Stimulated activated naive CD8-positive, alpha-beta T cell treated with anti-CD3 and anti-CD28 coated beads, Interleukin-15, amount 100 ng/mL, for 72 hours (primary cell): ENCODE measurements at regions not wholly inside any gene's neighbourhood (a gene's known extent, or its start where the extent isn't known, plus 50 kb on each side); places are given as distances from the start of the nearest gene placed in this dataset.

Experiments
- ATAC-seq: fragments of 150-1000 bp; cut with Tn5 transposase; 2 replicates; pipeline ENCODE4 v1.10.0; 2021; ENCODE audit warnings: mild to moderate bottlenecking, moderate library complexity
- DNase-seq, 2 donors: peaks; one replicate each; pipeline ENCODE4 v3.0.0; 2021 to 2022
- H3K27ac Mint-ChIP-seq, 2 donors: one replicate each; pipeline ENCODE4 v1.8.0; 2022; ENCODE audit warnings: mild to moderate bottlenecking in 2 of 2, mixed read lengths in 2 of 2, moderate library complexity in 2 of 2
- H3K27me3 Mint-ChIP-seq: one replicate; pipeline ENCODE4 v1.8.0; 2022; ENCODE audit warnings: mixed read lengths
- H3K4me1 Mint-ChIP-seq: one replicate; pipeline ENCODE4 v1.8.0; 2022; ENCODE audit warnings: mild to moderate bottlenecking, mixed read lengths
- H3K4me3 Mint-ChIP-seq, 2 donors: one replicate each; pipeline ENCODE4 v1.8.0; 2022; ENCODE audit warnings: mild to moderate bottlenecking in 2 of 2, mixed read lengths in 2 of 2, moderate library complexity in 1 of 2
- H3K9me3 Mint-ChIP-seq, 2 donors: one replicate each; pipeline ENCODE4 v1.8.0; 2022; ENCODE audit warnings: mixed read lengths in 2 of 2

DNA sequence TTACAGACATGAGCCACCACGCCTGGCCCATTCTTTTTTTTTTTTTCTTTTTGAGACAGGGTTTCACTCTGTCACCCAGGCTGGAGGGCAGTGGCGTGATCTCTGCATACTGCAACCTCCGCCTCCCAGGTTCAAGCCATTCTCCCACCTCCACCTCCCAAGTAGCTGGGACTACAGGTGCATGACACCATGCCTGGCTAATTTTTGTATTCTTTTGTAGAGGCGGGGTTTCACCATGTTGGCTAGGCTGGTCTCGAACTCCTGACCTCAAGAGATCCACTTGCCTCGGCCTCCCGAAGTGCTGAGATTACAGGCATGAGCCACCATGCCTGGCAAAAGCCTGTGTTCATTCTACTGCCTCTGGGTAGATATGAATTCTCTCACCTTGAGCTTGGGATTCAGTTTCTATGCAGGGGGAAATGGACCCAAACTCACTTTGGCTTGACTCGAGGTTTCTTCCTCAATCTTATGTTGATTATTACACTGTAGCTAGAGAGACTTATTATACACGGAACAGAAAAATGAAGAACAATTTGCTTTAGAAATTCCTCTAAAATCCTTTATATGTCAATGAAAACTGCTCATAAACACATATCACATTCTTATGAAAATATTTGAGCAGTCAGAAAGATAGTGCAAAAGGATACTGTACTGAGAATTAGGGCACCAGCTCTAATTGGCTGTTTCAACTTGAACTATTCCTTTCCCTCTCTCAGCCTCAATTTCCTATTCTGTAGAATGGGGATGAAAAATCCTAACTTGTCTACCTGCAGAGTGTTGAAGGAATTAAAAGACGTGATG is 252.3 kb downstream of the MYCN start:
- Mint-ChIP-seq H3K27me3 (peaks cover 14% of the 10 kb centered on the region), H3K27ac (no peak overlapping the region), H3K4me1 (no peaks in the 10 kb centered on the region), H3K9me3 (no peaks in the 10 kb centered on the region), H3K4me3 (no peak overlapping the region)
- ATAC-seq (no peak), DNase-seq (no peak)

DNA sequence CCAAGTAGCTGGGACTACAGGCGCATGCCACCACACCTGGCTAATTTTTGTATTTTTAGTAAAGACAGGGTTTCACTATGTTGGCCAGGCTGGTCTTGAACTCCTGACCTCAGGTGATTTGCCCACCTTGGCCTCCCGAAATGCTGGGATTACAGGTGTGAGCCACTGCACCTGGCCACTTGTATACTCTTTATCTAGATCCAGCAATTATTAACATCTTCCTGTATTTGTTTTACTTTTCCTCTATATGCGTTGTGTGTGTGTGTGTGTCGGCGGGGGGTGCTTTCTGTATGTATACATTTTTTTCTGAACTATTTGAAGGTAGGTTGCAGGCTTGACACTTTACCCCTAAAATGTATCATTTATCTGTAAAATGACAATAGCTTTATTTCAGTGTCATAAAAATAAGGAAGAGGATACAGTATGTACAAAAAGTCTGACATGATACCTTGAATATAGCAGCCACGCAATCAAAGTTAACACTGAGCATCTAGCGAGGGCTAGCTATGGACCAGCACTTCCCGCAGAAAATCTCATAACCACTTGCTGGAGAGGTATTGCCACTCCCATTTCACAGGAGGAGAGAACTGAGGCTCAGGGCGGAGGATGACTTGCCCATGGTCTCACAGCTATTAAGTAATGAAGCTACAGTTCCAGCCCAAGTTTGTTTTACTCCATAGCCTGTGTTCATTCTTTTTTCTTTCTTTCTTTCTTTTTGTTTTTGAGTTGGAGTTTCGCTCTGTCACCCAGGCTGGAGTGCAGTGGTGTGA is 251.3 kb downstream of the MYCN start:
- DNase-seq, result no peak
- no peak for ATAC-seq
- peaks cover 14% of the 10 kb centered on the region for H3K27me3 Mint-ChIP-seq
- H3K4me1 Mint-ChIP-seq, result no peaks in the 10 kb centered on the region
- no peaks in the 10 kb centered on the region for H3K9me3 Mint-ChIP-seq
- H3K27ac Mint-ChIP-seq, result no peak overlapping the region
- H3K4me3 Mint-ChIP-seq, result no peak overlapping the region

DNA sequence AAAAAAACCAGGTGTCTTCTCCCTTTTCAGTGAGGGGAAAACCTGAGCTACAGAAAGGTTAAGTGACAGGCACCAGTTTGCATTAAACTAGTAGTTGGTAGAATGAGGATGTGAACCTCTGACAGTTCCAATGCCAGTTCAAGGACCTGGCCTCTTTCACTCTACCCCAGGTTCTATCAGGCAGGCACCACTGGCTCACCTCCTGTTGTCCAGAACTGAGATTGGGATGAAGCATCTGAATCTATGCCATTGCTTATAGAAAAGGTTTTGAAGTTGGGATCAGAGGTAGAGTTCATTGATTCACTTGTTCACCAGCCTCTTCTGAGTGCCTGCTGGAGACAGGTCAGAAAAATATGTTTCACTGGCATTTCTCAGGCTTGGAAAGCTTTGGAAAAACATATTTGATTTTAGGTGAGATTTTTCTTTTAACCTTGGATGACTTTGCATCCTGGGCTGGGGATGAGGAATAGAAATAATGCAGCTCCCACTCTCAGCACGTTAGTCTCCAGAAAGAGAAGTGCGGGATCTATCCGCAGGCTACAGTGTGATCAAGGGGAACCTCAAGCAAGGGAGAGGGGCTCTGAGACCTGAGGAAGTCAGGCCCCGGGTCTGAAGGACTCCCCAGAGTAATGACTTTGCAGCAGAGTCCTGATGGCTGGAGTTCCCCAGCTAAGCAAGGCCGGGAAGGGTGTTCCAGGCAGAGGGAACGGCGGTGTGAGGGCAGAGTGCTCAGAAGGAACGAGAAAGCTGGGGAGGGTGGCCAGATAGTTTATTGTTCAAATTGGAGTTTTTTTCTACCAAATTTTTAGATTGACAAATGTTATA is 250.3 kb downstream of the MYCN start:
- Mint-ChIP-seq H3K4me1 (no peaks in the 10 kb centered on the region), H3K4me3 (no peak overlapping the region), H3K27ac (no peak overlapping the region), H3K27me3 (peaks cover 14% of the 10 kb centered on the region), H3K9me3 (no peaks in the 10 kb centered on the region)
- no peak for DNase-seq
- ATAC-seq, result no peak

DNA sequence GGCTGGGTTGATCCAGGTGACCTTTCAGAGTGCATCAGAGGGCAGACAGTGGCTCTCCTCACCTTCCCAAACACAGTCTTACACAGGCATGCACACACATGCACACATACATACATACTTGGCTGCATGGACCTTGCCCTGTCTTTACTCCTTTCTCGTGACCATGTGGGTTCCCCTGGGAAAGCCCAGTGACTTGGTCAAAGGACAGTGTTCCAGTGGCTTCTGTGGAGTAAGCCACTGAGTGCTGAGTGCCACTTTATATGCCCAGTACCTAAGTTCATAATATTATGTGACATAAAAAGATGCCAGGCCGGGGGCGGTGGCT is 249.4 kb downstream of the MYCN start:
- DNase-seq (no peak), ATAC-seq (no peak)
- Mint-ChIP-seq H3K9me3 (no peaks in the 10 kb centered on the region), H3K4me1 (no peaks in the 10 kb centered on the region), H3K27me3 (peaks cover 14% of the 10 kb centered on the region), H3K27ac (no peak overlapping the region), H3K4me3 (no peak overlapping the region)

DNA sequence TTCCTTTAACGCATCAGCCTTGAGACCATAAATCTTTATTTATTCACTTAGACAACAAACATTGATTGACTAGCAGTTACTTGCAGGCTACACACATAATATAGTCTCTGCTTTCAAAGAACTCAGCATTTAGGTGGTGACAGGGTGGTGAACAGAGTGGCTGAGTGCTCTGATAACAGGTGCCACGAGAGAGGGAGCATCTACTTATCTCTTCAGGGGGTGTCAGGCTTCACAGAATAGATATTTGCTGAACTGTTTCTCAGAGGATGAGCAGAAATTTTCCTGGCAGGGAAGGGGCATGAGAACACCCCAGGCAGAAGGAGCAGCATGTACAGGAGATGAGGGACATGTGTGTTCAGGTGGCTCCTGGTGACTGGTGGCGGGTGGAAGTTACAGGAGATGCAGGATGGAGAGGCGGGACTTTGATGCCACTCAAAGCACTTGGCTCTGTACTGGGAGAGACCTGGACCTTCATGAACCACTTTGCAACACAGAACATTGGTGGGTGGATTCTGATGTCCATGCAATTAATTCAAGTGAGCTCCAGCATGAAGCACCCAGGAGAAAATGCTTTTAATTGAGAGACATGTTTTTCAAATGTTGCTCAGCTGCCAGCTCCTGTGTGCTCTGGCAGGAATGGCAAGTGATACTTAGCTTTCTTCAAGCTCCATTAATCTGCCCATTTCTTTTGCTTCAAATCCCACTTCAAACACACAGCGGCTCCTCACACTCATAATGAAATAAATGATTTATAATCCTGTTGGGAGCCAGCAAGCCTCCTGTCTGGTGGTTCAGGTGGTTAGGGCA is 248.9 kb downstream of the MYCN start:
- H3K9me3 Mint-ChIP-seq, result no peaks in the 10 kb centered on the region
- no peak overlapping the region for H3K4me3 Mint-ChIP-seq
- ATAC-seq (no peak), DNase-seq (no peak)
- H3K27ac Mint-ChIP-seq, result no peak overlapping the region
- peaks cover 14% of the 10 kb centered on the region for H3K27me3 Mint-ChIP-seq
- H3K4me1 Mint-ChIP-seq, result no peaks in the 10 kb centered on the region

DNA sequence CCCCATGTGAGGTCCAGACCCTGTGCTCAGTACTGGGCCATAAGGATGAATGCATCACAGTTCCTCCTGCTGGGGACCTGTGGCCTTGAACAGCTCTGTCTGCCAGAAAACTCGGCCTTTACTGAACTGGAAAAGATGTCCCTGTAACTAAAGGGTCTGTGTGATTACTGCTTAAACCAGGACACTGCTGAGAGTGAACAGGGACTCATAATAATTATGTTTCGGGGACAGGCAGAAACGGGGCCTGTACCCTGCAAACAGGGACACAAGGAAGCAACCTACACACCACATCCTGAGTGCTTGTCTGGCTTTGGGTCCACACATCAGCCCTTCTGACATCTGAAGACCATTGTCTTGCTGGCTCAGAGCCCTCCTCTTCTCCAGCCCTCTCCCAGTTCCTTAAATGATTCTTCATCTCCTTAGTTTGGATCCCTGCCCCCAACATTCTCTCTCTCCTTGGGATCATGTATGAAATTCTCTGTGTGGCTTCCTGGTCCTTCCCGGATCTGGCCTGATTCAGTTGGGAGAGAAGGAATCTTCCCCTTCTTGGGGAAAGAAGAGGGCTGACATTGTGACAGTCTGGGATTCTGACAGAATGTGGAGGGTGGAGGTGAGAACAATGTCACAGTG is 248.0 kb downstream of the MYCN start:
- H3K9me3 Mint-ChIP-seq, result no peaks in the 10 kb centered on the region
- H3K4me1 Mint-ChIP-seq, result no peaks in the 10 kb centered on the region
- no peak for DNase-seq
- no peak overlapping the region for H3K4me3 Mint-ChIP-seq
- no peak for ATAC-seq
- peaks cover 14% of the 10 kb centered on the region for H3K27me3 Mint-ChIP-seq
- no peak overlapping the region for H3K27ac Mint-ChIP-seq

DNA sequence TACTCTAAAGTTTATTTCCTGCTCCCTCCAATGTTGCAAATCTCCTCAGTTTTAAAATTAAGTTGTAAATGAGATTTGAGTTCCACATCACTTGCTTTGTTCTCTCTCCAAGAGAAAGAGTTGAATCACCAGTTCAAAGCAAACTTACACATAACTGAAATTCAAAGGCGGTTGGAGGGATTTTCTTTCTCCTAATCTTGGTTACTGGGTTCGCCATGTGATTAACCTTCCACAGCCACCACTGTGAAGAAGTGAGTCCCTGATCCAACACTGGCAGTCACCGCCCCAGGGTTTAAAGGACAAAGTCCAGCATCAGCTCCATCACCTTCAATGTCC is 247.1 kb downstream of the MYCN start:
- no peaks in the 10 kb centered on the region for H3K9me3 Mint-ChIP-seq
- ATAC-seq, result no peak
- H3K27ac Mint-ChIP-seq, result peak overlapping the region in 1 of 2 donors; percentile 39
- no peaks in the 10 kb centered on the region for H3K4me1 Mint-ChIP-seq
- no peak overlapping the region for H3K4me3 Mint-ChIP-seq
- no peak for DNase-seq
- H3K27me3 Mint-ChIP-seq, result peaks cover 14% of the 10 kb centered on the region

DNA sequence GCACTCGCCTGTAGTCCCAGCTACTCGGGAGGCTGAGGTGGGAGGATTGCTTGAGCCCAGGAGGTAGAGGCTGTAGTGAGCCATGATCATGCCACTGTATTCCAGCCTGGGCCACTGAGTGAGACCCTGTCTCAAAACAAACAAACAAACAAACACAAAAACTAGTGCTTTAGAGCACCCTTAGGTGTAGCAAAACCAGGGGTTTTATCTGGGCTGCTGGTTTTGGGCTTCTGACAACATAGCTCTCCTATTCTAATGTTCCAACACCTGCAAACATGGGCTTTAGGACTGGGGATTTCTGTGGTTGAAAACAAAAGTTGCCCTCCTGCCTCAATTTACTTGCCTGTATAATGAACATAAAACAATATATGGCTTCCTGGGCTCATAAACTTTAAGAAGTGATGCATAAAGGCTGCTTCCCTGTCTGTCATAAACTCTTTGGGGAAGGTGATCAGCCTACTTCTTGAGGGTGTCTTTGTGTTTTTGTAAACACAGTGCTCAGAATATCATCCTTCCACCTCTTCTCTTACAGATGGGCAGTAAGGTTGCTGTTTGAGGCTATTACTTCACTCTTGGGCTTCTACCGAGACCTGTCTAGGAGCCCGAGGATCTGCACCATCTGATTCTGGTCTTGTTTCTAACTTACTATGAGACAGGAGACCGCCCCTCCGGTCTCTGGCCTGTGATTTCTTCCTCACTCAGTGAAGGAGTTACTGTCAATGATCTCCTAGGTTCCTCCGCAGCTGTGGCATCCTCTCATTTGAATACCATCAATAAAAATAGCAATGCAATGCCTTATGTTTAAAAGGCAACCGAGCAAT is 246.5 kb downstream of the MYCN start:
- no peaks in the 10 kb centered on the region for H3K9me3 Mint-ChIP-seq
- no peaks in the 10 kb centered on the region for H3K4me1 Mint-ChIP-seq
- no peak for DNase-seq
- no peak overlapping the region for H3K4me3 Mint-ChIP-seq
- H3K27ac Mint-ChIP-seq, result peak overlapping the region in 1 of 2 donors; percentile 39
- ATAC-seq, result no peak
- peaks cover 14% of the 10 kb centered on the region for H3K27me3 Mint-ChIP-seq

DNA sequence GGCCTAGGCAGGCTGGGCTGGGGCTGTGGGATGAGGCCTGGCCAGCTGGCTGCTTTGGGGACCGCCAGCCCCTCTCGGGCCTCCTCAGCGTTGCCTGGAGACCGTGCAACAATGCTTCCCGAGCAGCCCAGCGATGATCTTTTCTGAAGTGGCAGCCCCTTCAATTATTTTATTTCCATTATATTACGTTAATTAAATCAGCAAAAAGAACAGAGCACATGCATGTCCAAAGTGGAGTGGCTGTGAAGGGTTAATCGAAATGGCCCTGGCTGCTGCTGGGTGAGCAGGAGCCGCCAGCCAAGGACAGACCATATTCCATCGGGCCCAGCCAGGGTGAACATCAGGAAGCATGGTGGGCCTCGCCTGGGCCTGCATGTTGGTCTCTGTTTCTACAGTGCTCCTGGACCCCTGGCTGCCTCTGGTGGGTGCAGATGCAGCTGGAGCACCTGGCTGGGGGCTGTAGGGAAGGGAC is 245.5 kb downstream of the MYCN start:
- Mint-ChIP-seq H3K4me3 (no peak overlapping the region), H3K27me3 (peaks cover 14% of the 10 kb centered on the region), H3K27ac (peak overlapping the region in 1 of 2 donors; percentile 42), H3K9me3 (no peaks in the 10 kb centered on the region), H3K4me1 (no peaks in the 10 kb centered on the region)
- no peak for DNase-seq
- no peak for ATAC-seq

DNA sequence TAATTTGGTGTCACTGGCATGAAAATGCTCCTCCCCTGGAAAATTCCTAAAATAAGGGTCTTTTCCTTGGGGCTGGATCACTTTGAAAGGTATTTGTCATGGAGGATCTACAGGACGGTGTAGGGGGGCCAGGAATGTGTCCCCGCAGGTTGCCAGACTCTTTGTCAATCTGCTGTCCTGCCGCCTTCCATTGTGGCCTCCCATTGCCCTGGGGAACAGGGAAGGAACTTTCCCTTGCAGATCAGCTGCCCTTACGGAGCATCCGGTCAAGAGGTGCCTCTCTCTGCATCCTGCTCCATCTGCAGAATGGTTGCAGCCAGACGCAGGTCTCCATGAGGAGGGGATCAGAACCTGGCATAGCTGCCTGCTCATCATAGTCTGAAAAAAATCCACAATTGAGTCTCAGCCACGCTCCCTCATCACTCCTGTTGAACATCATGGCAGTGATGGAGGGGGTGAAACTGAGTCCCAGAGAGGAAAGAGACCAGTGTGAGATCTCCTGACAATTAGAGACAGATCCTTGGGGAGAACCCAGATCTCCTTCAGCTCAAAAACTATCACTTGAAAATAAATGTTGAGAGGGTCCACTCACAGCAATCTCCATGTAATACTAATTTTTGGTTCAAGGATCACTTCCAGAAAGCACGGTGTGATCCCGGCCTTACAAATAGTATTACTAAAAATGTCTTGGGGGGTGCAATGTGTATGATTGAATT is 244.8 kb downstream of the MYCN start:
- Mint-ChIP-seq H3K4me1 (no peaks in the 10 kb centered on the region), H3K27ac (no peak overlapping the region), H3K4me3 (no peak overlapping the region), H3K27me3 (peaks cover 16% of the 10 kb centered on the region), H3K9me3 (no peaks in the 10 kb centered on the region)
- DNase-seq (no peak), ATAC-seq (no peak)

DNA sequence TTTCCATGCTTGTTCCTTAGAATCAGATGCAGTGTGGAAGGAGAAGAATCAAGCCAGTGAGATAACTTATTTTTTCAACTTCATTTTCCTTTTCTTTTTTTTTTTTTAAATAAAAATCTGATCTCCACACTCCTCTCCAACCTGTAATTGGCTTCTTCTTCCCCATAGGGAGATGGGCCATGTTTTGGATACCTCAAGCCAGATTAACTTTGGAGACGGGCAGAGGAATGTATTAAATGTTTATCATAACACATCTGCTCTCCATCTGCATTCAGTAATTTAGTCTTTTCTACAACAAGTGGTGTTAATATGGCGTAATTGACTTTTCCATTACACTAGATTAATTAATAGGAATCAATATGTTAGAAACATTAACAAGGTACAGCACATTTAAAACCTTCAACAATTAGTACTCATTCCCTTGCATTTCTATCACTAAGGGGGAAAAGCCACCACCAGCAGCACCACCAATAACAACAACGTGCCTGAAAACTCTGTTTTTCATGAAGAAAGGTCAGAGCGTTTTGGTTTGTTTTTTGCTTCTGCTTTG is 244.1 kb downstream of the MYCN start:
- ATAC-seq, result no peak
- H3K27me3 Mint-ChIP-seq, result peaks cover 23% of the 10 kb centered on the region
- H3K4me1 Mint-ChIP-seq, result no peaks in the 10 kb centered on the region
- no peak for DNase-seq
- no peak overlapping the region for H3K4me3 Mint-ChIP-seq
- H3K27ac Mint-ChIP-seq, result no peak overlapping the region
- no peaks in the 10 kb centered on the region for H3K9me3 Mint-ChIP-seq

DNA sequence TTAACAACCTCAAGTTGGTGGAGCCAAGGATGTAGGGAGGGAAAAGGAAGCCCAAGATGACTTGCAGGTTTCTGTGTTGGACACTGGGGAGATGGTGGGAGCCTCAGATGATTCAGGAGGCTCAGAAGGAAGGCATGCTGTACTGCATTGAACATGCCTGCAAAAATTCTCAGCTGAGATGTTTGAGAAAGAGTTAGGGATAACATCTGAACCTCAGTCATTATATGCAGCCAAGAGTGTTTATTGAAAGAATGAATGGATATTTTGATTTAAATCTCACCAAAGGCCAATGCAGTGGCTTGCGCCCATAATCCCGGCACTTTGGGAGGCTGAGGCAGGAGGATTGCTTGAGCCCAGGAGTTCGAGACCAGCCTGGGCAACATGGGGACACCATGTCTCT is 243.0 kb downstream of the MYCN start:
- H3K9me3 Mint-ChIP-seq, result no peaks in the 10 kb centered on the region
- DNase-seq (no peak), ATAC-seq (no peak)
- H3K27me3 Mint-ChIP-seq, result peaks cover 16% of the 10 kb centered on the region
- H3K4me1 Mint-ChIP-seq, result no peaks in the 10 kb centered on the region
- H3K4me3 Mint-ChIP-seq, result no peak overlapping the region
- H3K27ac Mint-ChIP-seq, result peak overlapping the region in 1 of 2 donors; percentile 1

DNA sequence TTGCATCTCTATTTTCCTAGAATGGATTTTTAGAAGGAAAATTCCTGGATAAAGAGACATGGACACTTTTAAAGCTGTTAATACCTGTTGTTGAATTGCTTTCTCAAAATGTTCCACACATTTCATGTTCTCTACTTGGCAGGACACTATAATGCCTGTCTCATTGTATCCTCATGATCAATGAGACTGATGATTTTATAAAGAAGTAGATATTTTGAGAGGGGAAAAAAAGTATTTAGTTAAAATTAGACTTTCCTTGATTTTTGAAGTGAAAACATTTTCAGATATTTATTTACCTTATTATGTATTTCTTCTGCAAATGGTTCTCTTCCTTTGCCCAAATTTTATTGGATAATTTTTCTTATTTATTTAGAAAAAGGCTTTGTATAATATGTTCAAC is 242.5 kb downstream of the MYCN start:
- H3K9me3 Mint-ChIP-seq, result no peaks in the 10 kb centered on the region
- no peaks in the 10 kb centered on the region for H3K4me1 Mint-ChIP-seq
- ATAC-seq (no peak), DNase-seq (no peak)
- H3K27ac Mint-ChIP-seq, result no peak overlapping the region
- peaks cover 11% of the 10 kb centered on the region for H3K27me3 Mint-ChIP-seq
- no peak overlapping the region for H3K4me3 Mint-ChIP-seq
